GM18507 (cell line): ENCODE measurements at regions not wholly inside any gene's neighbourhood (a gene's known extent, or its start where the extent isn't known, plus 50 kb on each side); places are given as distances from the start of the nearest gene placed in this dataset.
"Not testable (repeated sequence)": the region's sequence is repeated elsewhere in the genome, so short reads cannot be mapped to it uniquely, and the experiment has no call there.

ENCODE experiments used
- DNase-seq: peaks from one replicate; pipeline ENCODE4 v3.0.0; 2011; ENCODE audit warnings: low read depth; ENCODE audit not compliant: insufficient read length; ENCODE audit errors: extremely low spot score
- FAIRE-seq: peaks from 2 replicates; lab custom pipeline; 2011; peaks lifted over from hg19 to GRCh38; lab: Jason Lieb, UNC

GRCh38 chrY:13627323-13627722 lies 76.4 kb upstream of the TMSB4Y start:
- DNase-seq, FAIRE-seq: not testable (repeated sequence)

- FAIRE-seq (no peak), DNase-seq (no peak)
These were observed 87.8 kb upstream of the TMSB4Y start for GRCh38 chrY:13615943-13616304.

GRCh38 chrY:13615301-13615942 lies 88.3 kb upstream of the TMSB4Y start:
- DNase-seq (no peak), FAIRE-seq (no peak)

GRCh38 chrY:13612916-13613315 lies 90.8 kb upstream of the TMSB4Y start:
- FAIRE-seq = no peak
- DNase-seq = no peak

- FAIRE-seq (no peak), DNase-seq (no peak)
These were observed 91.7 kb upstream of the TMSB4Y start for GRCh38 chrY:13611965-13612364.

- no peak for DNase-seq
- no peak for FAIRE-seq
These were observed 111.2 kb upstream of the TMSB4Y start for GRCh38 chrY:13592450-13592849.

- DNase-seq, FAIRE-seq: not testable (repeated sequence)
These were observed 91.1 kb upstream of the UTY start for GRCh38 chrY:13570931-13571330.

- FAIRE-seq = no peak
- DNase-seq = no peak
These were observed 87.4 kb upstream of the UTY start for GRCh38 chrY:13567186-13567585.

GRCh38 chrY:13554949-13555348 lies 75.1 kb upstream of the UTY start:
- FAIRE-seq (no peak), DNase-seq (no peak)

- FAIRE-seq (peak; percentile 33), DNase-seq (no peak)
These were observed 72.7 kb upstream of the UTY start for GRCh38 chrY:13552393-13553116.

GRCh38 chrY:13551246-13551645 lies 71.4 kb upstream of the UTY start:
- DNase-seq = no peak
- FAIRE-seq = no peak

- no peak for FAIRE-seq
- no peak for DNase-seq
These were observed 64.7 kb upstream of the UTY start for GRCh38 chrY:13544491-13544890.

GRCh38 chrY:13537919-13538318 lies 58.1 kb upstream of the UTY start:
- DNase-seq (no peak), FAIRE-seq (no peak)
